ENCODE measurements at regions not wholly inside any gene's neighbourhood (a gene's known extent, or its start where the extent isn't known, plus 50 kb on each side); places are given as distances from the start of the nearest gene placed in this dataset.

DNA sequence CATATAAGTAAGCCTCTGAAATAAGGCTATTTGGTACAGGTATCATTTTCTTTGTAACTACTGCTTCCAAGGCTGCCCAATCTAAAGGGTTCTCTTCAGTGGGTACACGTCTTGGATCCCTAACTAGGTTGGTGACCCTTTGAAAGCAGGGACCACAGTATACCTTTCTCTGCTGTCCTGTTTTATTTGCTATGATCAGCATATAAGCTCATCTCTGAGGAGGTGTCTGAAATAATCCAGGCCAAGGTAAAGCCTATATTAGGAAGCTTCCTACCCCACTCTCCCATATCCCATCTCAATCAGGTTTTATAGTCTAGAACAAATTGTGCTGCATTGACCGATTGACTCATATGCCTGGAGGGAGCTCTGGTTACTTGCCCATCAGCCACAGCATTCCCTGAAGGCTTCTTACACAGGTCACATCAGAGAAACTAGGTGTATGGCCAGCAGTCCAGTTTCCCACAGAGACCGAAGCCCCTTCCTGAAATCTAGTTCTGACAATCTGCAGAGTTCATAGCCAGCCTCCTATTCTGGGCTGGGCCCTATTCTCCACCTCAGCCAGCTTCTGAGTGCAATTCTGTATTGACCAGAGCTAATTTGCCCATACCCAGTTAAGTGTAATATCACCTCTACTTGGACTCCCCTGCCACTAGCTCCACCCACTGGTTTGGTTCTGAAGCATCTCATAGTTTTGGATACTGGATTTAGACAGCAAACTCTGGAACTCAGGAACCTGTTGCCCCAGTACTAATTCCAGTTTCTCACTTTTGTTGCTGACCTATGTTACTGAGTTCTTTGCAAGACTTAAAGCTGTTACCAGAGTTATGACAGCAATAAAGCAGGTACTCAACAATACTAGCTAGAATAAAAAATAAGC, 62.1 kb upstream of the ARHGAP20 start:
- no peak for DNase-seq

DNA sequence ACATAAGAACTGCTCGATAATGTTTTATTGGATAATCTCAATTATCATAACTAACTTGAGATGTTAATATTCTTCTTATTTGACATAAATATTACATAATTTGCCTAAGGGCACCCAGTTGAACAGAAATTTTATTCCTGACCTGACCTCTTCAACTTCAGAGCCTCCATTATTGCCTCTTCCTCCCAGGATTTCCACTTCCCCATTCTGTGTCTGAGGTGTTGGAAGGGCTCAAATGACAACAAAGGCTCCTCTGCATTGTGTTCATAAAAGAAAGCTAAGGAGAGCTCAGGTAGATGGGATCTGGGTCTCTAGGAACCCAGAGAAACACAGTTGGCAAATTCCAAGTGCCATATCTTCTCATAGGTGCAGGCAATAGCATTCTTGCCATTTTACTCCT, 61.2 kb upstream of the ARHGAP20 start:
- no peak for DNase-seq

DNA sequence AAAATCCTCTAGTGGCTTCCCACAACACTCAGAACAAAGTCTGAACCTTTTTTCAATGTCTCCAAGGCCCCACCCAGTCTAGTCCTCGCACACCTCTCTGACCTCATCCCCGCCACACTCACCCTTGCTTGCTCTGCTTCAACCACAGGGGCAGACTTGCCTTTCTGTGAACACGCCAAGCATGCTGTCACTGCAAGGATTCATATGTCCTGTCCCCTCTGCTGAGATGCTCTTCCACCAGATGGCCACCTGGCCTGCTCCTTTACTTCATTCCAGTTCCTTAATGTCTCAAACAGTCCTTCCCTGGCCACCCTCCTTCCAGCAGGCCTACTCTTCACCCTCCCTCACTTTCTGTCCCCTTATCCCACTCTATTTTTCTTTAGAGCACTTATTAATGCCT, 60.6 kb upstream of the ARHGAP20 start:
- no peak for DNase-seq

DNA sequence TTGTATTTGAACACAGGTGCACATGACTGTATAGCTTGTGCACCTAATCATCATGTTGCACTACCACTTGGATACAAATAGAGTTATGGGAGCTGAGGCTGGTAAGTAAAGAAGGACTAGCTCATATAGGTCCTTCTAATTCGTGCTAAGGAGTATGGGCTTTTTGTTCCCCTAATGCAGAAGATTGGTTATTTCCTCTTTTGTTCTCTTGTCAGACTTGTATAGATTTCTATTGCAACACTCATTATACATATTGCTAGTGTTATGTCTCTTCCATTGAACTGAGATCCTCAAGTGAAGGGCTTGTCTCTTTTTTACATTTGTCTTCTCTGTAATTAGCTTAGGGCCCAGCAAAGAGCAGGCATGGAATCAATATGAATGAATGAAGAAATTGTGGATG, 54.1 kb upstream of the ARHGAP20 start:
- DNase-seq: no peak

DNA sequence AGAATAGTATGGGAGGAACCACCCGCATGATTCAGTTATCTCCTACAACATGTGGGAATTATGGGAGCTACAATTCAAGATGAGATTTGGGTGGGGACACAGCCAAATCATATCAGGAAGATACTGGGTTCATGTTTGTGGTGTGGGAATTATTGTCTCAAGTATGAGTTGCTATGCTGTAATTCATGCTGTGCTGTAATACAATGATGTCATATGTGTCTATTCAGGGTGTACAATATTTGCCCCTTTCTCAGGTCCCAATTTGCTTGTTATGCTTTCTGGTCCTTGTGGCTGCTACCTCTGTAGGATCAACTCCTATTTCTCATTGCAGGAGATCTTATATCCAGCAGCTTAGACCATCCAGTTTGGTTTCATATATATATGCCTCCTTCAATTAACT, 52.2 kb upstream of the ARHGAP20 start:
- no peak for DNase-seq

DNA sequence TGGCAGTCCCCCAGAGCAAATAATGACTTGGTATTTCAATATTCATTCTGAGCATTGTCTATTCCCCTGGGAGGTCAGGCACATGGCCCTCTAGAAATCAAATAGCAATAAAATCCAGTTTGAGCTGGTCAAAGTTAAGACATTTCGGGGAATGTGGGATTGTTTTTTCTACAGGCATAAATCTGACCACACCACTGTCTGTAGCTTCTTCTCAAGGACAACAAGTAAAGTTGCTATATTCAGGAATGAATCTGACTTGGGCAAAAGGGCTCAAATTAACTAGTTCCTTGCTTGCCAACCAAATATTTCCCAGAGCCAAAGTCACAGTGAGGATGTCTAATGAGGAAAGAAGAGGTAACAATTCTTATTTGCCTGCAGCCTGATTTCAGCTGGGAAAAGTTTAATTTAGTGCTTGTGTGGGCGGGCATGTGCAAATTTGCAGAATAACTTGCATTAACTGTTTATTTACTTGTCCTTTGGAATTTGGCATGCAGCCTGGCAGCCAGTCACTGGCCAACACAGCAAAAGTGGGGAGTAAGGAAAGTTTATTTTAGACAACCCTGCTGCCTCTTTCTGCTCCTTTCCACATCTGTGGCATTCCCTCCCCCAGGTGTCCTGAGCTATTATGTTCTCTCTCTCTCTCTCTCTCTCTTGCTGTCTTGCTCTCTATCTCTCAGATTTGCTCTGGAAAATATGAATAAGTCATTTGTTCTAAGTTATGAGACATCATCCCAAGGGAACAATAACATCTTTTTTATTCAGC, 51.2 kb upstream of the ARHGAP20 start:
- peak; percentile 3 for DNase-seq

DNA sequence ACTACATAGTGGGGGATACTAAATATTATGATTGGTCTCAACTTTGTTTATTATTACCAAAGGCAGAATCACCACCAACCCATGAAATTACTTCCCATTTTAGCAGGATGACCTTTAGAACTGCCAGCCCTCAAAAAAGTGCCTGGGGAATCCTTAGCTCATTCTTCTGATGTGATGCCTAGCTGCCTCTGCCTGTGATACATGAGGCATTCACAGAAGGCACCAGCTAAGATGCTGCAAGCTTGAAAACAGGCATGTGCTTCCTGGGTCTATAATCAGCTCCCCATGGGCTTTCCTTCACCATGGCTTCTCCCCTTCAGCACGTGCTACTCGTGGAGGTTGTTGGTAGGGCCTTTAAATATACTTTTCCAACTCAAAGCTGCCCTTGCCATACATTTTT, 50.4 kb upstream of the ARHGAP20 start:
- peak; percentile 13 for DNase-seq
